Panc1 (cell line): ENCODE measurements at regions not wholly inside any gene's neighbourhood (a gene's known extent, or its start where the extent isn't known, plus 50 kb on each side); places are given as distances from the start of the nearest gene placed in this dataset.

Source experiments
- ATAC-seq: fragments of 200-7000 bp; cut with Tn5 transposase; 2 replicates; pipeline ENCODE4 v1.9.1; 2020; ENCODE audit warnings: mild to moderate bottlenecking, moderate library complexity
- BruUV-seq: library from RNA; stranded (reverse); fragments of 400-500 nt; replicated peaks from 2 replicates; lab custom pipeline; 2021; lab: Mats Ljungman, UMichigan
- CTCF ChIA-PET: fragments of 300-600 bp; sonication (Branson Sonifier 250); formaldehyde crosslinking; loops from one replicate; lab custom pipeline; 2022; ENCODE audit warnings: antibody characterized with exemption; lab: Charles Lee
- POLR2A ChIA-PET: fragments of 300-600 bp; sonication (Branson Sonifier 250); formaldehyde crosslinking; loops from one replicate; lab custom pipeline; 2022; ENCODE audit warnings: antibody characterized with exemption; lab: Charles Lee
- DNase-seq: peaks from one replicate; pipeline ENCODE4 v3.0.0-alpha.2; 2010; ENCODE audit warnings: low read depth, low spot score
- H3K27ac ChIP-seq: 2 replicates; pipeline ENCODE4 v1.5.1; 2011; ENCODE audit warnings: mild to moderate bottlenecking, low read length, inconsistent platforms
- H3K27me3 ChIP-seq: fragments of 200-500 bp; sonication (Bioruptor generic); 2 replicates; pipeline ENCODE4 v1.6.0; 2014; ENCODE audit warnings: low read length, inconsistent platforms; ENCODE audit not compliant: control insufficient read depth, insufficient read depth
- H3K36me3 ChIP-seq: fragments of 200-500 bp; sonication (Bioruptor generic); 2 replicates; pipeline ENCODE4 v1.5.1; 2014; ENCODE audit warnings: inconsistent platforms, mild to moderate bottlenecking, low read length, moderate library complexity; ENCODE audit not compliant: control insufficient read depth, insufficient read depth
- H3K4me1 ChIP-seq: 2 replicates; pipeline ENCODE4 v1.5.1; 2011; ENCODE audit warnings: inconsistent platforms, mild to moderate bottlenecking, low read length, moderate library complexity; ENCODE audit not compliant: control insufficient read depth, insufficient read depth
- H3K4me3 ChIP-seq, 2 experiments: 2 replicates each; pipeline ENCODE4 v1.5.1; 2011 to 2012; ENCODE audit warnings: low read depth in 2 of 2, low read length in 2 of 2, mild to moderate bottlenecking in 2 of 2, inconsistent platforms in 1 of 2, moderate library complexity in 1 of 2
- H3K9me3 ChIP-seq: fragments of 200-500 bp; sonication (Bioruptor generic); 2 replicates; pipeline ENCODE4 v1.5.1; 2014; ENCODE audit warnings: low read depth, mild to moderate bottlenecking, inconsistent platforms, low read length, moderate library complexity; ENCODE audit not compliant: control insufficient read depth, insufficient read depth
- CTCF ChIP-seq: fragments of 450-650 bp; IDR thresholded peaks from 2 replicates; pipeline ENCODE4 v1.5.1; 2017; ENCODE audit warnings: mild to moderate bottlenecking
- POLR2AphosphoS5 ChIP-seq: IDR thresholded peaks from 2 replicates; pipeline ENCODE4 v1.6.1; 2012; ENCODE audit warnings: mild to moderate bottlenecking, low read depth, low read length, moderate library complexity
- REST ChIP-seq, 2 experiments: IDR thresholded peaks; 2 replicates each; pipeline ENCODE4 v1.6.1; 2011 to 2012; ENCODE audit warnings: low read depth in 2 of 2, control low read depth in 1 of 2, low read length in 1 of 2, mild to moderate bottlenecking in 1 of 2, moderate library complexity in 1 of 2; ENCODE audit not compliant: insufficient read depth in 1 of 2
- SIN3A ChIP-seq: IDR thresholded peaks from 2 replicates; pipeline ENCODE4 v1.6.1; 2012; ENCODE audit warnings: low read depth, mild to moderate bottlenecking, low read length, moderate library complexity, borderline replicate concordance; ENCODE audit not compliant: insufficient read depth
- TCF7L2 ChIP-seq: IDR thresholded peaks from 2 replicates; pipeline ENCODE4 v1.6.1; 2011; ENCODE audit warnings: mild to moderate bottlenecking, low read depth, low read length, inconsistent platforms
- in situ Hi-C: cut with HindIII; loops from 2 replicates; pipeline ENCODE4 v1.10.0; 2016; ENCODE audit warnings: low sequenced_read_pairs, low pct_unique_long_range_greater_than_20kb
- intact Hi-C: fragments of 100-400 bp; cut with micrococcal nuclease; formaldehyde crosslinking; loops from one replicate; pipeline ENCODE4 v1.10.0; 2022; ENCODE audit not compliant: unreplicated experiment

DNA sequence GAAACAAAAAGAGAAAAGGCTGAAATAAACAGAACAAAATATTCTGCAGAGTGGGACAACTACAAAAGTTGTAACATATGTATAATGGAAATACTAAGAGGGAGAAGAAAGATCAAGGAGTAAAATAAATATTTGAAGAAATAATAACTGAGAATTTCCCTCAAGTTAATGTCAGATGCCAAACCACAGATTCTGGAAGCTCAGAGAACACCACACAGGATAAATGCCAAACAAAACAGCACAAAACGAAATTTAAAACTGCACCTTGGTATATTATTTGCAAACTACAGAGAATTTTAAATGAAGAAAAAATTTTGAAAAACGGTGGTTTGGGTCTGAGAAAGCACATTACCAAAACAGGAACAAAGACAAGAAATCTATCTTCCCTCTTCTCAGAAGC lies 1588.9 kb upstream of the TMEFF2 start:
- in situ Hi-C loops = no loop called here
- intact Hi-C loops = no loop called here
- no peak overlapping the region for H3K27ac ChIP-seq
- ChIA-PET POLR2A (no interaction called here), CTCF (interaction anchor here (0.6 kb wide), 1 partner anchor 474 kb away, joined by 5 read pairs; no protein-coding TSS in a partner anchor)
- H3K4me1 ChIP-seq = no peaks in the 10 kb centered on the region
- no peak overlapping the region for H3K4me3 ChIP-seq
- H3K27me3 ChIP-seq = no peaks in the 10 kb centered on the region
- DNase-seq = no peak
- BruUV-seq = no TSS peak
- H3K9me3 ChIP-seq = 0 out of 2 replicates have a peak, but pooled peaks cover 2% of the 10 kb centered on the region
- TF ChIP-seq SIN3A (no peak), CTCF (no peak), TCF7L2 (no peak), POLR2AphosphoS5 (no peak), REST (IDR thresholded peaks at IDR 0.05; ENCODE audit: insufficient read depth in 1 of 2, low read depth in 2 of 2, low read length in 1 of 2) (no peak)
- H3K36me3 ChIP-seq = no peaks in the 10 kb centered on the region
- no peak for ATAC-seq

GRCh38 chr2:193778293-193778692 lies 1583.6 kb upstream of the TMEFF2 start:
- 0 out of 2 replicates have a peak, but pooled peaks cover 2% of the 10 kb centered on the region for H3K9me3 ChIP-seq
- H3K4me3 ChIP-seq = no peak overlapping the region
- DNase-seq (no peak), ATAC-seq (no peak)
- TF ChIP-seq REST (IDR thresholded peaks at IDR 0.05; ENCODE audit: insufficient read depth in 1 of 2, low read depth in 2 of 2, low read length in 1 of 2) = no peak
- TF ChIP-seq SIN3A = no peak
- no peak for TF ChIP-seq TCF7L2
- POLR2A ChIA-PET = no interaction called here
- intact Hi-C loops (no loop called here), in situ Hi-C loops (no loop called here)
- CTCF ChIA-PET = no interaction called here
- H3K4me1 ChIP-seq = no peaks in the 10 kb centered on the region
- H3K27me3 ChIP-seq = no peaks in the 10 kb centered on the region
- no peaks in the 10 kb centered on the region for H3K36me3 ChIP-seq
- no peak overlapping the region for H3K27ac ChIP-seq
- no TSS peak for BruUV-seq
